ENCODE measurements at regions not wholly inside any gene's neighbourhood (a gene's known extent, or its start where the extent isn't known, plus 50 kb on each side); places are given as distances from the start of the nearest gene placed in this dataset.

GRCh38 chr14:47852278-47852677 is 176.9 kb upstream of the MDGA2 start:
- TF ChIP-seq CTCF (IDR thresholded peaks at IDR 0.05) (no peak), POLR2AphosphoS5 (IDR thresholded peaks at IDR 0.05) (no peak), POLR2A (IDR thresholded peaks at IDR 0.05) (no peak)

Data from upper lobe of left lung (tissue), 4 donors.